ENCODE measurements at regions not wholly inside any gene's neighbourhood (a gene's known extent, or its start where the extent isn't known, plus 50 kb on each side); places are given as distances from the start of the nearest gene placed in this dataset.
A peak's percentile ranks its signal among the peaks of the same experiment; 100 is the strongest.

- H3K9me3 ChIP-seq (ENCODE audit: low read depth, low read length, poor library complexity, severe bottlenecking), result no peaks in the 10 kb centered on the region
- POLR2A ChIA-PET (ENCODE audit: low non-redundant PET), result interaction anchor here (0.6 kb wide), 1 partner anchor 199 kb away, joined by 4 read pairs; no protein-coding TSS in a partner anchor
- no peak for DNase-seq (ENCODE audit: low spot score)
- intact Hi-C loops (cut with micrococcal nuclease; ENCODE audit: unreplicated experiment), result no loop called here
- BruUV-seq (replicated peaks), result no TSS peak
- H3K27ac ChIP-seq (ENCODE audit: low read depth, low read length, poor library complexity, severe bottlenecking), result peak overlapping the region; percentile 18
- H3K36me3 ChIP-seq (ENCODE audit: insufficient read depth, low read length, poor library complexity, severe bottlenecking), result no peaks in the 10 kb centered on the region
- TF ChIP-seq CTCF (conservative IDR thresholded peaks at IDR 0.05; ENCODE audit: low read depth, low read length) (no peak), EZH2 (IDR thresholded peaks at IDR 0.05; ENCODE audit: borderline replicate concordance, low read depth, low read length, poor library complexity, severe bottlenecking) (no peak)
- CTCF ChIA-PET, result no interaction called here
- H3K4me1 ChIP-seq (ENCODE audit: insufficient read depth, low read length, poor library complexity, severe bottlenecking), result peaks cover 55% of the 10 kb centered on the region
- no peak overlapping the region for H3K4me3 ChIP-seq (ENCODE audit: low read depth, low read length, poor library complexity, severe bottlenecking)
- no peaks in the 10 kb centered on the region for H3K27me3 ChIP-seq (replicated peaks; ENCODE audit: insufficient read depth, low read depth, low read length, poor library complexity)
Measured at GRCh38 chr10:29199339-29199738, 89.5 kb upstream of the LYZL1 start.

GRCh38 chr10:29199941-29200679, 88.8 kb upstream of the LYZL1 start:
- no peak for DNase-seq (ENCODE audit: low spot score)
- CTCF ChIA-PET, result no interaction called here
- no peak overlapping the region for H3K4me3 ChIP-seq (ENCODE audit: low read depth, low read length, poor library complexity, severe bottlenecking)
- H3K27me3 ChIP-seq (replicated peaks; ENCODE audit: insufficient read depth, low read depth, low read length, poor library complexity), result no peaks in the 10 kb centered on the region
- TF ChIP-seq CTCF (conservative IDR thresholded peaks at IDR 0.05; ENCODE audit: low read depth, low read length), result no peak
- no peak for TF ChIP-seq EZH2 (IDR thresholded peaks at IDR 0.05; ENCODE audit: borderline replicate concordance, low read depth, low read length, poor library complexity, severe bottlenecking)
- intact Hi-C loops (cut with micrococcal nuclease; ENCODE audit: unreplicated experiment), result loop anchor here (5.0 kb wide), 1 partner anchor 68 kb away; no protein-coding TSS in a partner anchor
- peak overlapping the region; percentile 88 for H3K27ac ChIP-seq (ENCODE audit: low read depth, low read length, poor library complexity, severe bottlenecking)
- no peaks in the 10 kb centered on the region for H3K9me3 ChIP-seq (ENCODE audit: low read depth, low read length, poor library complexity, severe bottlenecking)
- no peaks in the 10 kb centered on the region for H3K36me3 ChIP-seq (ENCODE audit: insufficient read depth, low read length, poor library complexity, severe bottlenecking)
- no TSS peak for BruUV-seq (replicated peaks)
- H3K4me1 ChIP-seq (ENCODE audit: insufficient read depth, low read length, poor library complexity, severe bottlenecking), result peaks cover 61% of the 10 kb centered on the region
- POLR2A ChIA-PET (ENCODE audit: low non-redundant PET), result interaction anchor here (0.6 kb wide), 1 partner anchor 198 kb away, joined by 4 read pairs; no protein-coding TSS in a partner anchor

GRCh38 chr10:29202386-29202940, 86.4 kb upstream of the LYZL1 start:
- ChIA-PET CTCF (interaction anchor here (0.5 to 1.2 kb wide), 2 partner anchors 102 to 526 kb away, joined by 4 read pairs; no protein-coding TSS in a partner anchor), POLR2A (ENCODE audit: low non-redundant PET) (interaction anchor here (1.2 kb wide), 1 partner anchor 64 kb away, joined by 4 read pairs; no protein-coding TSS in a partner anchor)
- no peaks in the 10 kb centered on the region for H3K9me3 ChIP-seq (ENCODE audit: low read depth, low read length, poor library complexity, severe bottlenecking)
- H3K4me3 ChIP-seq (ENCODE audit: low read depth, low read length, poor library complexity, severe bottlenecking), result no peak overlapping the region
- H3K4me1 ChIP-seq (ENCODE audit: insufficient read depth, low read length, poor library complexity, severe bottlenecking), result peaks cover 61% of the 10 kb centered on the region
- TF ChIP-seq CTCF (conservative IDR thresholded peaks at IDR 0.05; ENCODE audit: low read depth, low read length) (no peak), EZH2 (IDR thresholded peaks at IDR 0.05; ENCODE audit: borderline replicate concordance, low read depth, low read length, poor library complexity, severe bottlenecking) (no peak)
- intact Hi-C loops (cut with micrococcal nuclease; ENCODE audit: unreplicated experiment), result loop anchor here (5.0 kb wide), 1 partner anchor 70 kb away; no protein-coding TSS in a partner anchor
- H3K27ac ChIP-seq (ENCODE audit: low read depth, low read length, poor library complexity, severe bottlenecking), result peak overlapping the region; percentile 88
- peak; percentile 97 for DNase-seq (ENCODE audit: low spot score)
- BruUV-seq (replicated peaks), result no TSS peak
- H3K36me3 ChIP-seq (ENCODE audit: insufficient read depth, low read length, poor library complexity, severe bottlenecking), result no peaks in the 10 kb centered on the region
- no peaks in the 10 kb centered on the region for H3K27me3 ChIP-seq (replicated peaks; ENCODE audit: insufficient read depth, low read depth, low read length, poor library complexity)

All from A673 (cell line).